HG02642 (cell line): ENCODE measurements at regions not wholly inside any gene's neighbourhood (a gene's known extent, or its start where the extent isn't known, plus 50 kb on each side); places are given as distances from the start of the nearest gene placed in this dataset.

ENCODE experiments used
- ATAC-seq: cut with Tn5 transposase; IDR thresholded peaks from one replicate; pipeline ENCODE4 v1.9.1; 2021; ENCODE audit warnings: mild to moderate bottlenecking; ENCODE audit not compliant: unreplicated experiment, poor library complexity

- ATAC-seq = no peak
These were observed 209.2 kb downstream of the CSNK2A3 start for GRCh38 chr11:11143849-11144248.

GRCh38 chr11:11142430-11142829 is 210.6 kb downstream of the CSNK2A3 start:
- no peak for ATAC-seq

GRCh38 chr11:11141065-11141464 is 212.0 kb downstream of the CSNK2A3 start:
- no peak for ATAC-seq

- no peak for ATAC-seq
These were observed 212.5 kb downstream of the CSNK2A3 start for GRCh38 chr11:11140510-11140909.

GRCh38 chr11:11137339-11137738 is 215.7 kb downstream of the CSNK2A3 start:
- ATAC-seq = no peak

- no peak for ATAC-seq
These were observed 217.1 kb downstream of the CSNK2A3 start for GRCh38 chr11:11135820-11136476.

- no peak for ATAC-seq
These were observed 223.9 kb downstream of the CSNK2A3 start for GRCh38 chr11:11129118-11129517.

GRCh38 chr11:11125618-11126017 is 227.4 kb downstream of the CSNK2A3 start:
- no peak for ATAC-seq

GRCh38 chr11:11122749-11123148 is 230.3 kb downstream of the CSNK2A3 start:
- ATAC-seq = no peak

- ATAC-seq = no peak
These were observed 233.1 kb downstream of the CSNK2A3 start for GRCh38 chr11:11119917-11120316.

GRCh38 chr11:11117730-11118129 is 235.3 kb downstream of the CSNK2A3 start:
- ATAC-seq = no peak

- ATAC-seq = no peak
These were observed 237.6 kb downstream of the CSNK2A3 start for GRCh38 chr11:11115475-11115874.

- ATAC-seq = no peak
These were observed 239.4 kb downstream of the CSNK2A3 start for GRCh38 chr11:11113626-11114025.

GRCh38 chr11:11108026-11108425 is 245.0 kb downstream of the CSNK2A3 start:
- ATAC-seq = no peak

- ATAC-seq = no peak
These were observed 245.8 kb downstream of the CSNK2A3 start for GRCh38 chr11:11107076-11107723.

- ATAC-seq = no peak
These were observed 247.5 kb upstream of the ZBED5 start for GRCh38 chr11:11105361-11105760.

- no peak for ATAC-seq
These were observed 238.2 kb upstream of the ZBED5 start for GRCh38 chr11:11095831-11096723.

- no peak for ATAC-seq
These were observed 232.6 kb upstream of the ZBED5 start for GRCh38 chr11:11090495-11090894.

GRCh38 chr11:11089805-11090204 is 232.0 kb upstream of the ZBED5 start:
- no peak for ATAC-seq

- no peak for ATAC-seq
These were observed 229.1 kb upstream of the ZBED5 start for GRCh38 chr11:11086979-11087378.

GRCh38 chr11:11085580-11085979 is 227.7 kb upstream of the ZBED5 start:
- ATAC-seq = no peak
